ENCODE measurements at regions not wholly inside any gene's neighbourhood (a gene's known extent, or its start where the extent isn't known, plus 50 kb on each side); places are given as distances from the start of the nearest gene placed in this dataset.

DNA sequence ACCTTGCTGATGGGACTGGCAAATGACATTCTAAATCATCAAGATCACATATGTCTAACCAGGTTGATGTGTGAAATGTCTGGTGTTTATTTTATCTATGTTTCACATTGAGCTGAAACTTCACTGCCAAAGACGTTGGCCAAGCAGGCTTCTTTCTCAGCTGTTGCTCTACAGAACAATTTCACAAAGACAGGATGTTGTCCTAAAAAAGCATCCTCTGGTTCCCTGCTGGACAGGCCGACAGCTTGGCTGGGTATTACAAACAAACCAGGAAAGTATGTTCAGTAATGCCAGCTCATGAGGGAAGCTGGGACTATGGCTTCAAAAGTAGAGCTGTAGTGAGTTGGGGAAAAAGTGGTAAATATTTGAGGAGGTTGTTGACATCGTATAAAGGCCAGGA is 179.4 kb downstream of the FAM43A start:
- Histone ChIP-seq H2BK20ac (ENCODE audit: low read depth, low read length, poor library complexity, severe bottlenecking) (no peak overlapping the region), H3K56ac (ENCODE audit: insufficient read length, low read depth, low read length) (no peak overlapping the region), H2AK5ac (ENCODE audit: insufficient read length, low read length) (no peak overlapping the region), H4K91ac (ENCODE audit: insufficient read length, low read depth, low read length) (no peak overlapping the region), H3K79me2 (ENCODE audit: insufficient read depth, low read length) (no peaks in the 10 kb centered on the region), H2BK12ac (ENCODE audit: insufficient read length, low read depth, low read length) (no peak overlapping the region), H3T11ph (ENCODE audit: low read length) (no peak overlapping the region), H3K4me1 (ENCODE audit: insufficient read depth, low read length) (peaks cover 4% of the 10 kb centered on the region; the same call in 1 of the 2 replicates), H3K18ac (ENCODE audit: insufficient read length, low read depth, low read length) (no peak overlapping the region), H3K14ac (ENCODE audit: insufficient read depth, low read length) (no peak overlapping the region), H2BK5ac (ENCODE audit: insufficient read length, low read length) (no peak overlapping the region), H3K23ac (ENCODE audit: insufficient read length, low read depth, low read length) (no peak overlapping the region), H2AFZ (ENCODE audit: low read length) (no peak overlapping the region), H3K4ac (ENCODE audit: low read depth, low read length) (no peak overlapping the region), H3K27me3 (ENCODE audit: insufficient read depth, low read length) (no peaks in the 10 kb centered on the region), H3K9ac (ENCODE audit: extremely low read depth, insufficient read length, low read length) (no peak overlapping the region), H4K5ac (ENCODE audit: insufficient read length, low read depth, low read length) (no peak overlapping the region), H4K20me1 (ENCODE audit: control insufficient read depth, insufficient read depth, insufficient read length) (no peaks in the 10 kb centered on the region), H3K9me3 (ENCODE audit: control insufficient read depth, low read depth, low read length) (no peaks in the 10 kb centered on the region), H2BK15ac (ENCODE audit: low read depth, low read length) (no peak overlapping the region), H2BK120ac (ENCODE audit: low read depth, low read length, poor library complexity, severe bottlenecking) (no peak overlapping the region), H3K27ac (ENCODE audit: insufficient read length, low read depth, low read length) (no peak overlapping the region), H3K4me2 (ENCODE audit: insufficient read depth, insufficient read length, low read length) (no peak overlapping the region), H3K79me1 (ENCODE audit: insufficient read depth, low read depth, low read length, poor library complexity, severe bottlenecking) (no peaks in the 10 kb centered on the region), H4K8ac (replicated peaks; ENCODE audit: insufficient read length, low read depth, low read length) (no peak overlapping the region), H3K23me2 (ENCODE audit: insufficient read length, low read depth, low read length, poor library complexity, severe bottlenecking) (no peaks in the 10 kb centered on the region)
- Mint-ChIP-seq H3K9me3 (peaks cover 4 to 6% of the 10 kb centered on the region in 2 experiments; a peak in 4 of 5 replicates), H3K27ac (no peak overlapping the region), H3K36me3 (ENCODE audit: insufficient read depth in 1 of 3, low read depth in 3 of 3) (peaks cover 0 to 6% (median 0%) of the 10 kb centered on the region in 3 experiments; a peak in 2 of 7 replicates), H3K4me1 (peaks cover 13 to 22% of the 10 kb centered on the region in 2 experiments), H3K4me3 (no peak overlapping the region), H3K27me3 (ENCODE audit: low read depth) (peaks cover 8% of the 10 kb centered on the region)
- no peak for DNase-seq
- WGBS (ENCODE audit: extremely low coverage, insufficient read length, low lambda C conversion rate) = no CpG with 5 or more reads among the region's 3 CpGs
- TF ChIP-seq, protein P1, sequence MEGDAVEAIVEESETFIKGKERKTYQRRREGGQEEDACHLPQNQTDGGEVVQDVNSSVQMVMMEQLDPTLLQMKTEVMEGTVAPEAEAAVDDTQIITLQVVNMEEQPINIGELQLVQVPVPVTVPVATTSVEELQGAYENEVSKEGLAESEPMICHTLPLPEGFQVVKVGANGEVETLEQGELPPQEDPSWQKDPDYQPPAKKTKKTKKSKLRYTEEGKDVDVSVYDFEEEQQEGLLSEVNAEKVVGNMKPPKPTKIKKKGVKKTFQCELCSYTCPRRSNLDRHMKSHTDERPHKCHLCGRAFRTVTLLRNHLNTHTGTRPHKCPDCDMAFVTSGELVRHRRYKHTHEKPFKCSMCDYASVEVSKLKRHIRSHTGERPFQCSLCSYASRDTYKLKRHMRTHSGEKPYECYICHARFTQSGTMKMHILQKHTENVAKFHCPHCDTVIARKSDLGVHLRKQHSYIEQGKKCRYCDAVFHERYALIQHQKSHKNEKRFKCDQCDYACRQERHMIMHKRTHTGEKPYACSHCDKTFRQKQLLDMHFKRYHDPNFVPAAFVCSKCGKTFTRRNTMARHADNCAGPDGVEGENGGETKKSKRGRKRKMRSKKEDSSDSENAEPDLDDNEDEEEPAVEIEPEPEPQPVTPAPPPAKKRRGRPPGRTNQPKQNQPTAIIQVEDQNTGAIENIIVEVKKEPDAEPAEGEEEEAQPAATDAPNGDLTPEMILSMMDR (conservative IDR thresholded peaks at IDR 0.05) = no peak
